ENCODE measurements at regions not wholly inside any gene's neighbourhood (a gene's known extent, or its start where the extent isn't known, plus 50 kb on each side); places are given as distances from the start of the nearest gene placed in this dataset.

DNA sequence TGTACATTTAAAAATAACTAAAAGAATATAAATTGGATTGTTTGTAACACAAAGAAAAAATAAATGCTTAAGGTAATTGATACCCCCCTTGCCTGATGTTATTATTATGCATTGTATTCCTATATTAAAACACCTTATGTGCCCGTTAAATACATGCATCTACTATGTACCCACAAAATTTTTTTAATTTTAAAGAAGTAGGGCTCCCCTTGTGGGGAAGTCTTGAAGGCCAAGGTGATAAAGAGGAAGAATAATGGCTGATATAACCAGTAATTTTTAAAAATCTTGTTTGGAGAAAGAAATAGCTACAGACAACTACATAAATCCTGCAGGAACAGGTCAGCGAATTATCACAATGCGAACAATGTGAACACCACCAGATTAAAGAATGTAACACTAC lies 451.7 kb upstream of the ARHGEF26 start:
- ATAC-seq = no peak

- no peak for ATAC-seq
These were observed 450.6 kb upstream of the ARHGEF26 start for GRCh38 chr3:153670577-153670976.

- peak; percentile 55 to 60 for ATAC-seq
These were observed 447.3 kb upstream of the ARHGEF26 start for GRCh38 chr3:153673853-153674252.

DNA sequence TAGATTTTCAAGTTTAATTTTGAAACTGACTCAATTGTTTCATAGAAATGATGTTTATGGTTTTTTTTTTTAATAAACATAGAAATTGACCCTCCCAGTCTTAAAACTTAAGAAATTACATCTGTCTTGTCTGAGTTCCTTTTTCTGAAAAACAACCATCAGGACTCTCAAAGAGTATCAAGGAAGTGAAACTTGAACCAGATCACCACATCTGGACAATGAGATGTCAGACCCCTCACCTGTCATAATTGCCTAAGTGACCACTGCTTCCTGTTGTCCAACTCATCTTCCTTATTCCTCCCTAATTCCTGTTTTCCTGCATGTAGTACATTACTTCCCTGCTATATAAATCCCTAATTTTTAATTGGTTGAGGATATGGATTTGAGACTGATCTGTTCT lies 441.5 kb upstream of the ARHGEF26 start:
- no peak for ATAC-seq

DNA sequence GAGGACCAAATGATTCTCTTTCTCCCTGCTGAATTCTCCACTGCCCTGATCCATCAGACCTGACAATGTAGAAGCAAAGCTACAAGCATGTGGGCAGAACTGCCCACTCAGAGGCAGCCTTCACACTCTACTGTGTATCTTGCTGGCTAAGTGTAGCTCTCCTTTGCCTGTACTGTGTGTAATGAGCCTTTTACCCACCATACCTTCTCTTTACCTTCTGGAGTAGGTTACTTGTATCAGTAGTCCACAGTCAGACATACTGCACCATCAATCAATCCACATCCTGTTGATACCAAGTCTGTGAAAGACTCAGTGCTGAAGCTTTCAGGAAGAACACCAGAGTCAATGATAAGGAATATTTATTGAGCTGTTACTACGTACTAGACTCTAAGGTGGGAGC lies 440.7 kb upstream of the ARHGEF26 start:
- peak; percentile 30 to 44 for ATAC-seq

GRCh38 chr3:153681057-153681456 lies 440.1 kb upstream of the ARHGEF26 start:
- peak in 1 of 2 donors; percentile 32 for ATAC-seq

DNA sequence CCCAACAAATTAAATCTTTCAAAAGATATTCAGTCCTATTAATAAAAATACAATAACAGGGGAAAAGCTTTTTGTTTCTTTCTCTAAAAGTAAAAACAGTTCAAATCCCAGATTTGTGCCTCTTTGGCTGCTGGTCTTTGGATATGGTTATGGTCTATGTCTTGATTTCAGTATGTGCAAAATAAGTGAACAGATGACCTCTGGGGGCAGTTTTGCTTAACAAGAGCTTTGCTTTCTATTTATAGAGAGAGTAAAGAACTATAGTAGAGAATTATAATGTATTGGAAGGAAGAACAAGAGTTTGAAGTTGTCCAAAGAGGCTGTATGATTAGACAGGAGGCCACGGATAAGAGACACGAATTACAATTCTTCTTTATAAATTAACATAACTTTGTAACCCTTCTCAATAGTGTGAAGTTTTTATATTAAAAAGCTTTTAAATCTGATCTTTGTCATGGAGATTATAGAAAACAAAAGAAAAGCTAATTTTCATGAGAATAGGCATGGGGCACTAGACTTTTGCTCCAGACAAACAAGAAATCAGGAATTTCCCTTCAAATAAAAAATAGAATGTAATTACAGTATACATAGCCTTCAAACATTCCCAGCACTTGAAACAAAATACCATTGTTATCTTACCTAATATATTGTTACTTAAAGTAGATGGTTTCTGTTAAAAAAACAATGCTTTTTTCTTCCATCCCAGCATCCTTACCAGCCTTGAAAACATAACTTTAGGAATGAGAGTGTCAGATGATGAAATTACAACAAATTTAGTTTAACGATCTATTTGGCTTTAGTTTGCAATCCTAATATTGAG lies 432.7 kb upstream of the ARHGEF26 start:
- ATAC-seq = no peak

DNA sequence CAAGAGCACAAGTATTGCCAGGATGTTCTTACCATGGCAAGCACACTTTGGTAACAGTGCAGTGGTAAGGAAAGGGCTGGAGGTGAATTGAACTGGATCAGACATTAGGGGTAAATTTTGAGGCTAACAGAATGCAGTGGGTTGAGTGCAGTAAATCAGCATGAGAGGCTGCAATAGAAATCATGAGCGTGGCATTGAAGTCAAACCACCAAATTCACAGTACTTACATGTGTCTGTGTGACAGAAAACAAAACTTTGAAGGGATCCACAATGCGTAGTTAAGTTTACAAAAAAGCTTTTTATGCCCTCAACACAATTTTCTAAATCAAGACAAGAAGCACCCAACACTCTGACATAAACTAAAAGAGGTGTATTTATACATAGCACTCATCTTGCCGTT lies 428.0 kb upstream of the ARHGEF26 start:
- ATAC-seq = no peak

DNA sequence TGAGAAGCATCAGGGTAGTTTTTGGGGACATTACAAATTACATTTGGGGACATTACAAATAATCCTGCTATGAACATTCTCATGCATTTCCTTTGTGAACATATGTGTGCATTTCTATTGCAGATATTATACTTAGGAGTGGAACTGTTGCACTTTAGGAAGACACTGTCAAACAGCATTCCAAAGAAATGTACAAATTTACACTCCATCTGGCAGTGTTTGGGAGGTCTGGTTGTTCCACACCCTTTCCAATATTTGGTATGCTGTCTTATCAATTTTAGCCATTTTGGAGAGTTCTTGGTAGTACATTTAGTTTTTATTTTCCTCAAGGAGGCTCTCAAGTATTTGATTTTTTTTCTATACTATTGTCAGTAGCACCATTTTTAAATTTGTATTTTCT lies 419.1 kb upstream of the ARHGEF26 start:
- no peak for ATAC-seq

DNA sequence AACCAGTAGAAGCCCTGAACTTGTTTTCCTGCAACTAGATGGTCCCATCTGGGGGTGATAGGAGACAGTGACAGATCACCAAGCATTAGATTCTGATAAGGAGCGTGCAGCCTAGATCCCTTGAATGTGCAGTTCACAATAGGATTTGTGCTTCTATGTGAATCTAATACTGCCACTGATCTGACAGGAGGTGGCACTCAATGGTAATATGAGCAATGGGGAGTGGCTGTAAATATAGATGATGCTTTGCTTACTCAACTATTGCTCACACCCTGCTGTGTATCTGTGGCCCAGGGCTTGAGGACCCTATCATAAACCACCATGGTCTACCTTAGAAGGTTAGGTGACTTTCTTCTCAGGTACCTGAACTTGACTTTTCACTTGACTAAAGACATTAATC lies 417.1 kb upstream of the ARHGEF26 start:
- ATAC-seq = no peak

GRCh38 chr3:153706706-153707105 lies 414.5 kb upstream of the ARHGEF26 start:
- ATAC-seq = no peak

DNA sequence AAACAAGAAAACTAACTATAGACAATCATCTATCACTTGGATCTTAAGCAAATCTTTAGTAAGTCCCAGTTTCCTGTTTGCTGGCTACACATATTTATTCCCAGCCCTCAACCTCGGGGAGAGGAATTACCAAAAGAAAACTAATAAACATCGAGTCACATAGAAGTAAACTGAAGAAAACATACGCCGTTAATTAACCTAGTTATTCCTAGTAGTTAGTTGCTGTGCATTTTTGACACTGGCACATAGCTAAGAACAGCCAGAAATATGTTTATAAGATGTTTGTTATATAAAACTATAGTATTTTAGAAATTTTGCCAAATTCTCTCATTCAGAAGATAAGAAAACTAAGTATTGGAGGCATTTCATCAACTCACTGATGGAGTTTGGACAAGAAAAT lies 407.2 kb upstream of the ARHGEF26 start:
- no peak for ATAC-seq

- no peak for ATAC-seq
These were observed 406.5 kb upstream of the ARHGEF26 start for GRCh38 chr3:153714588-153715290.

- ATAC-seq = no peak
These were observed 399.0 kb upstream of the ARHGEF26 start for GRCh38 chr3:153722157-153722556.

GRCh38 chr3:153731071-153731470 lies 390.1 kb upstream of the ARHGEF26 start:
- ATAC-seq = no peak

DNA sequence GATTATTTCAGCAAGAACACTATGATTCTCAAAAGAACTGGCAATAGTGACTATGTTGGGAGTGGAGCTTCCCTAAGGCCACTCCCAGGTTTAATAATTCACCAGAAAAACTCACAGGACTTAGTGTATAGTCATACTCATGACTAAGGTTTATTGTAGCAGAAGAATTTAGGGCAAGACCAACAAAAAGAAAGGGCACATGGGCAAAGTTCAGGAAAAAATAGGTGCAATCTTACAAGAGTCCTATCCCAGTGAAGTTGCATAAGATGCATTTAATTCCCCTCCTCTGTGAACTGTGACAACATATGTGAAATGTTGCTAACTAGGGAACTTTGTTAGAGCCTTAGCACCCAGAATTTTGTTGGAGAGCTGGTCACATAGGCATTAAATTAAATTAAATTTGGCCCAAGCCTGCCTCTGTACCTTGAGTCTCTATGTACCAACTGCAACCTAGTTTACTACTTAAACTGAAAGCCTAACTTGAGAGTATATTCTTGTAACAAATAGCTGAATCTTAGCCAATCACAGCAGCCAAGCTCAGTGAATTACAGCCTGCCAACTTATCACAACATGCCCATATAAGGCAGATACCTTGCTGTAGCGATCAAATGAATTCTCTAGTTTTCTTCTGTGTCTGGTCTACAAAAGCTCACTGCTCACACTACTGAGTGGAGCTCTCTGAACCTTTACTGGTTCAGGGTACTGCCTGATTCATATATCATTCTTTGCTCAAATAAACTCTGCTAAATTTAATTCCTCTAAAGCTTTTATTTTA lies 386.2 kb upstream of the ARHGEF26 start:
- no peak for ATAC-seq

- ATAC-seq = no peak
These were observed 381.1 kb upstream of the ARHGEF26 start for GRCh38 chr3:153740109-153740508.

GRCh38 chr3:153744889-153745288 lies 376.3 kb upstream of the ARHGEF26 start:
- no peak for ATAC-seq

GRCh38 chr3:153746211-153746610 lies 375.0 kb upstream of the ARHGEF26 start:
- ATAC-seq = no peak

DNA sequence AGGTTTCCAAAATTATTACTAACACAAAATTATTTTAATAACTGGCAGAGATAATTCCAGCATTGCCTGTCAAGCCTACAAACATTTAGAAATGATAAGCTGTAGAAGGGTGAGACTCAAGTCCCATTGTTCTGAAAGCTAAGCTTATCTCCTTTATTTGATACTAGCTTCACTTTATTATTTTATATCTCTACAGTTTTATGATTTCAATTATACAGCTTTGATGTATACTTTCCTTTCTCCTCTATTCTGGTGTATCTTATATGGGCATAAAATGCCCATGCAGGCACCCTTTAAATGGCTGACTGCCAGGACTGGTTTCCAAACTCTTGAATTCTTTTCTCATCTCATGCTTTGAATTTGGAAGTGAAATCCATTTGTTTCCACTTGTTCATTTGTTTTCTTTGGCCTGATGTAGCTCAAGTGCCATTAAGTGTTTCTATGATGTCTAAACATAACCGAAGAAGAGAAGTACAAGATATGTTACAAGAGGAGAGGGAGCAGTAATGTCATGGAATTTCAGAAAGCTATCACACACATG lies 372.1 kb upstream of the ARHGEF26 start:
- no peak for ATAC-seq

DNA sequence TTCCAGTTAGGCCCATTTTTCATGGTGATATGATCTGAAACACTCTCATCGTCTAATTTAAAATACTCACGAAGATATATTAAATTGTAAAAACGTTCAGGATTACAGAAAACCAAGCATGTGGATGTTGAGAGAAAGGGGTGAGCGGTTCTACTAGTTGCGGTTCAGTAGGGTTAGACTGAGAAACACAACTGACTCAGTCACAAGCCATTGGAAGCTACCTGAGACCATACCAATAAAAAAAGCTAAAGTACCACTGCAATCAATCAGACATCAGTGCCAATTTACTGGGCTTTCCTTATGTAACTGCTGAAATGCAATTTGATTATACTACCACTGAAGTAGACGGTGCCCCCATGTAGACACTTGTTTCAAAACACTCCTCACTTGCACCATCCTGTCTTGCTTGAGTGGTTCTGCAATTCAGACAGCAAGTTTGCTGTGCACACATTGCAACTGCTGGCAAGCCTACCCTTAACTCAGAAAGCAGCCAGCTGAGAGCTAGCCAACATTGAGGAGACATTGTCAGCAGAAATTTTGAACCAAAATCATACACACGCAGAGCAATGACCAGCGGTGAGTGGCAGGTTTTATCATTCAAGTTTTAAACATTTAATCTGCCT lies 368.7 kb upstream of the ARHGEF26 start:
- ATAC-seq = no peak

DNA sequence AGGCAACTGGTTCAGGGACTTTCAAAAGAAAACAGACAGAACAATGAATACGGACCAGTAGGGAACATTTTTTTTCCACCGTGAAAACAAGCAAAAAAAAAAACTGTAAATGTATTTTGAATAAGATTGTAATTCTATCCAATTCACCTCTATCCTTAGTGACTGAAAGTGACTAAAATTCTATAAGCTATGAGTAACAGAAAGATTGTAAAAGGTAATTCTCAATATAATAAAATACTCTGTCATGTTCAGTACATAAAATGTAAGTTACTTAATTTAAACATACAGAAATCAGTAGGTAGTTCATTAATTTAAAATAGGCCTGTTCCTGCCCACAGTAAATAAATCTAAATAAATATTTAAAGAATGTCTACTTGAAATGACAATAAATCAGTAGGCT lies 368.2 kb upstream of the ARHGEF26 start:
- ATAC-seq = no peak

GRCh38 chr3:153756816-153757215 lies 364.4 kb upstream of the ARHGEF26 start:
- no peak for ATAC-seq

All from activated CD4-positive, CD25-positive, alpha-beta regulatory T cell treated with anti-CD3 and anti-CD28 coated beads, Interleukin-2, amount 50 U/mL, for 24 hours (primary cell).